HepG2 (cell line): ENCODE measurements at regions not wholly inside any gene's neighbourhood (a gene's known extent, or its start where the extent isn't known, plus 50 kb on each side); places are given as distances from the start of the nearest gene placed in this dataset.

ENCODE experiments used
- BRD4 ChIP-seq: sonication (generic); formaldehyde crosslinking; IDR thresholded peaks from 2 replicates; pipeline ENCODE4 v1.4.0; 2020; ENCODE audit warnings: missing genetic modification reagents
- CREB1 ChIP-seq, 2 experiments: fragments of 450-650 bp in 1 of 2; IDR thresholded peaks; 2 replicates each; pipeline ENCODE4 v1.6.1; 2016 to 2017; ENCODE audit warnings: control low read depth in 1 of 2, mild to moderate bottlenecking in 1 of 2, missing compliant biosample characterization in 1 of 2, missing genetic modification characterization in 1 of 2
- DR1 ChIP-seq: sonication (generic); formaldehyde crosslinking; IDR thresholded peaks from 2 replicates; pipeline ENCODE4 v1.8.0; 2021; ENCODE audit warnings: mild to moderate bottlenecking, missing genetic modification reagents, inconsistent platforms
- FOXO1 ChIP-seq: sonication (generic); formaldehyde crosslinking; IDR thresholded peaks from 2 replicates; pipeline ENCODE4 v1.4.0; 2020; ENCODE audit warnings: missing genetic modification reagents
- FOXO4 ChIP-seq: sonication (generic); formaldehyde crosslinking; conservative IDR thresholded peaks from 2 replicates; pipeline ENCODE4 v1.8.1; 2023; ENCODE audit warnings: missing genetic modification reagents
- GMEB2 ChIP-seq: IDR thresholded peaks from 2 replicates; pipeline ENCODE4 v1.6.1; 2016; ENCODE audit warnings: missing biosample characterization, missing genetic modification reagents, low read depth
- GPN1 ChIP-seq: sonication (generic); formaldehyde crosslinking; IDR thresholded peaks from 2 replicates; pipeline ENCODE4 v1.5.1; 2020; ENCODE audit warnings: missing genetic modification reagents, borderline replicate concordance
- HDAC6 ChIP-seq: fragments of 200-600 bp; sonication (generic); IDR thresholded peaks from 2 replicates; pipeline ENCODE4 v1.7.0; 2017; ENCODE audit warnings: mild to moderate bottlenecking, antibody characterized with exemption, low read length, low read depth
- HNF1A ChIP-seq, 2 experiments: sonication (generic) in 1 of 2; formaldehyde crosslinking in 1 of 2; IDR thresholded peaks; 2 replicates each; pipeline versions ENCODE4 v1.4.0 to v1.6.1; 2016 to 2020; ENCODE audit warnings: borderline replicate concordance in 1 of 2, low read depth in 1 of 2, mild to moderate bottlenecking in 1 of 2, missing genetic modification reagents in 1 of 2
- KDM4B ChIP-seq: sonication (generic); formaldehyde crosslinking; IDR thresholded peaks from 2 replicates; pipeline ENCODE4 v1.4.0; 2020; ENCODE audit warnings: missing genetic modification reagents
- MTF1 ChIP-seq: sonication (generic); formaldehyde crosslinking; IDR thresholded peaks from 2 replicates; pipeline ENCODE4 v1.5.0; 2020; ENCODE audit warnings: missing genetic modification reagents
- PLSCR1 ChIP-seq: sonication (generic); formaldehyde crosslinking; IDR thresholded peaks from 2 replicates; pipeline ENCODE4 v1.5.0; 2020; ENCODE audit warnings: missing genetic modification reagents, mild to moderate bottlenecking, borderline replicate concordance
- STAG1 ChIP-seq: sonication (generic); formaldehyde crosslinking; IDR thresholded peaks from 2 replicates; pipeline ENCODE4 v1.4.0; 2020; ENCODE audit warnings: missing genetic modification reagents
- TEAD2 ChIP-seq: sonication (generic); formaldehyde crosslinking; IDR thresholded peaks from 2 replicates; pipeline ENCODE4 v1.9.0; 2021; ENCODE audit warnings: missing genetic modification reagents
- TFAP4 ChIP-seq: sonication (generic); IDR thresholded peaks from 2 replicates; pipeline ENCODE4 v1.6.1; 2016; ENCODE audit warnings: low read depth, borderline replicate concordance
- ZNF274 ChIP-seq: sonication (generic); formaldehyde crosslinking; IDR thresholded peaks from 2 replicates; pipeline ENCODE4 v1.5.1; 2020; ENCODE audit warnings: mild to moderate bottlenecking, missing genetic modification reagents
- ZNF674 ChIP-seq: sonication (generic); formaldehyde crosslinking; IDR thresholded peaks from 2 replicates; pipeline ENCODE4 v1.5.0; 2020; ENCODE audit warnings: low read depth, mild to moderate bottlenecking, missing genetic modification reagents
- ZNF781 ChIP-seq: sonication (generic); formaldehyde crosslinking; IDR thresholded peaks from 2 replicates; pipeline ENCODE4 v1.5.1; 2020; ENCODE audit warnings: borderline replicate concordance, mild to moderate bottlenecking, missing genetic modification reagents; ENCODE audit errors: not compliant biosample characterization
- ZNF782 ChIP-seq: sonication (generic); formaldehyde crosslinking; IDR thresholded peaks from 2 replicates; pipeline ENCODE4 v1.4.0; 2020; ENCODE audit warnings: missing genetic modification reagents, mild to moderate bottlenecking, borderline replicate concordance
- ZSCAN21 ChIP-seq: sonication (generic); formaldehyde crosslinking; IDR thresholded peaks from 2 replicates; pipeline ENCODE4 v1.8.0; 2022; ENCODE audit warnings: mild to moderate bottlenecking, missing genetic modification reagents, moderate library complexity, borderline replicate concordance
- ZSCAN22 ChIP-seq: sonication (generic); formaldehyde crosslinking; IDR thresholded peaks from 2 replicates; pipeline ENCODE4 v1.4.0; 2020; ENCODE audit warnings: mild to moderate bottlenecking, missing genetic modification reagents

GRCh38 chr10:58965855-58966254 is 210.6 kb upstream of the PHYHIPL start (continued):
- TF ChIP-seq ZSCAN22 (CRISPR knock-in tag), result no peak
- TF ChIP-seq GPN1 (CRISPR knock-in tag), result no peak
- peak; percentile 74 for TF ChIP-seq HNF1A (IDR thresholded peaks at IDR 0.05; ENCODE audit: low read depth)
- TF ChIP-seq HNF1A (CRISPR knock-in tag; IDR thresholded peaks at IDR 0.05; ENCODE audit: borderline replicate concordance), result peak; percentile 83; the same call in 1 of the 2 replicates
- peak; percentile 66; the same call in 1 of the 2 replicates for TF ChIP-seq BRD4 (CRISPR knock-in tag)
- no peak for TF ChIP-seq PLSCR1 (CRISPR knock-in tag)
- TF ChIP-seq ZNF781 (CRISPR knock-in tag), result peak; percentile 52
- TF ChIP-seq ZNF782 (CRISPR knock-in tag), result no peak
- TF ChIP-seq FOXO1 (CRISPR knock-in tag), result peak; percentile 41; the same call in 1 of the 2 replicates
- TF ChIP-seq DR1 (CRISPR knock-in tag), result no peak
- TF ChIP-seq HDAC6, result no peak
- no peak for TF ChIP-seq MTF1
- no peak for TF ChIP-seq ZNF274
- no peak for TF ChIP-seq TEAD2
- no peak for TF ChIP-seq ZSCAN21
- no peak for TF ChIP-seq GMEB2
- TF ChIP-seq ZNF674 (CRISPR knock-in tag), result no peak
- no peak; the same call in 1 of the 2 replicates for TF ChIP-seq TFAP4
- no peak for TF ChIP-seq CREB1 (IDR thresholded peaks at IDR 0.05)
- peak; percentile 56; the same call in 1 of the 2 replicates for TF ChIP-seq CREB1 (CRISPR knock-in tag; IDR thresholded peaks at IDR 0.05)
- TF ChIP-seq STAG1, result peak; percentile 27
- TF ChIP-seq FOXO4 (CRISPR knock-in tag), result no peak
- no peak for TF ChIP-seq KDM4B (CRISPR knock-in tag)
